Medulla oblongata (tissue), 1 donor: ENCODE measurements at regions not wholly inside any gene's neighbourhood (a gene's known extent, or its start where the extent isn't known, plus 50 kb on each side); places are given as distances from the start of the nearest gene placed in this dataset.
"Not testable (repeated sequence)": the region's sequence is repeated elsewhere in the genome, so short reads cannot be mapped to it uniquely, and the experiment has no call there.

Experiments
- DNase-seq: peaks from one replicate; pipeline ENCODE4 v3.0.0-alpha.2; 2015; ENCODE audit errors: extremely low spot score

DNA sequence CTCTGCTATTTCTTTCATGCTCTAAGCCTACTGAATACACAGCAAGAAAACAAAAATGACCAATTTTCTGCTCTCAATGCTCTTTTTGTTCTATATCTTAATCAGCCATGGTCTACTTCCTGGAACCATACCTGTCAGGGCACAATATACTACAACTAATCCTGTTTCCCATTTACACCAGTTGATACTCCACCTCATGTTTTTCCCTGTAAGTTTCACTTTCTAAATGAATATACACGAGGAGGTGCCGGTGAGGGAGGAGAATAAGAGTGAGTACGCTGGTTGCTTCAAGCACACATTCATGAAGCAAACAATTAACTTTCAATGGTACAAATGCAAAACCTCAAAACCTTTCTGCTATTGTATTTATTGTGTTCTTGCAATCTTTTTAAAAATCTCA, 443.1 kb upstream of the ID4 start:
- no peak for DNase-seq

DNA sequence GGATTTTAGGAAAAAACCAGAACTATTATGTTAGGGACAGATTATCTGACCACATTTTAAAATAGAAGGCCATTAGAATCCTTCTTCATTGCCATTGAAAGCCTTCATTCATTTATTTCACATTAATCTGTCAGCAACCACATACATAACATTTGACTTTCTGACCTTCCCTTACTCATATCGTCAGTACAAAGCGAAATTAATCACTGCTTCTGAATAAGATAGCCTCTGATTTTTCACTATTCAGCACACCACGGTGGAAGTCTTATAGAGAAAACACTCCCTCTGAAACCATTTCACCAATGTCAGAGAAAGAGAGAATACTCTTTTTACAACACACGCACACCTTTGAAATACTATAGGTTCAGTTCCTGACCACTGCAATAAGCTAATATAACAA, 442.5 kb upstream of the ID4 start:
- DNase-seq: no peak

GRCh38 chr6:19395316-19395715, 441.9 kb upstream of the ID4 start:
- no peak for DNase-seq

DNA sequence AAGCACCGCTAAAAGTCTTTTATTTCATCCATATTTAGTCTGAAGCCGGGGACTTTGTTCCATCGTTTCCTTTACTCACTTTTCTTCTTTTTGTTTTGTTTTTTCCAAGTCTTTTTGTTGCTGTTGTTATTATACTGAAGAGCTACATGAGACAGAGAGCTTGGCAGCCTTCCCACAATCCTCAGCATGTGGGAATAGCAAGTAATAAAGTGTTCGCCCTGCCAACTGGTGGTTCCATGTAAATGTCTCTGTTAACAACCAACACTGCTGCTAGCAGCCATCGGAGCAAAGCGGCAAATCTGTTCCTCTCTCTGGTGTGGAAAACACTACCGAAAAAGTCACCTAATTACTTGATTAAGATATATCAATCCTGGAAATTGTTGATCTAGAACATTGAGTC, 437.8 kb upstream of the ID4 start:
- DNase-seq: peak; percentile 41

DNA sequence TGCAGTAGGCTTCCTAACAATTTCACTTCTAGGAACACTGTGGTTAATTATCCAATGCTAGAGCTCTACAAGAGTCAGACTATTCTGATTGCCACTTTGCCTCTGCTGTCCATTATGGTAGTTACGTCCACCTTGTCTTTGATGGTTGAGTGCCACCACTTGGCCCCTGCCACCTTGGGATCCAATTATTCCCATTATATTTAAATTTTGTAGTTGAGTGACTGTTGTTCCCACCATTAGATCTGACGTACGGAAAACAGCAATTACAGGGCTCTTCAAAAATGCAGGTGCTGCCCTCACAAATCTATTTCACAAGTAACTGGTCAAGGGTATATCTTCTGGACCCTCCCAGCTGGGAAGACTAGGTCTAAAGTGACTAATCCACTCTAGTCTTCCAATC, 432.3 kb upstream of the ID4 start:
- DNase-seq: not testable (repeated sequence)

DNA sequence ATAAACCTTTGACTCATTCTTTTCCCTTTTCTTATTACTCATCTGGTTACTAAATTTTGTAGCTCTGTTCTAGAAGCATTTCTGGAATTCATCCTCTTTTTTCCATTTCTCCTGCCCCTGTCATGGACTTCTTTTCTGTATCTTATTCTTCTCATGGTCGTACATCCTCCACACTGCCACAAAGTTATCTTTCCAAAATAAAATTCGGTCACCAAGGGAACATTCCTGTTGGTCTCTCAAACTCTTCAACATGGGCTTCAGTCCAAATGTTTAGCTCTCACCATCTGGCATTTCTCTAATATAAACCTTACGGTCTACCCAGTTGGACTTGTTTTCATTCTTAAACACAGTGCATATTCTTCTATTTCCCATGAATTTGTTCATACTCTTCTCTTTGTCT, 428.8 kb upstream of the ID4 start:
- DNase-seq: no peak

GRCh38 chr6:19410481-19410880, 426.7 kb upstream of the ID4 start:
- no peak for DNase-seq

- DNase-seq: no peak
These were observed 423.8 kb upstream of the ID4 start for GRCh38 chr6:19413323-19413722.

DNA sequence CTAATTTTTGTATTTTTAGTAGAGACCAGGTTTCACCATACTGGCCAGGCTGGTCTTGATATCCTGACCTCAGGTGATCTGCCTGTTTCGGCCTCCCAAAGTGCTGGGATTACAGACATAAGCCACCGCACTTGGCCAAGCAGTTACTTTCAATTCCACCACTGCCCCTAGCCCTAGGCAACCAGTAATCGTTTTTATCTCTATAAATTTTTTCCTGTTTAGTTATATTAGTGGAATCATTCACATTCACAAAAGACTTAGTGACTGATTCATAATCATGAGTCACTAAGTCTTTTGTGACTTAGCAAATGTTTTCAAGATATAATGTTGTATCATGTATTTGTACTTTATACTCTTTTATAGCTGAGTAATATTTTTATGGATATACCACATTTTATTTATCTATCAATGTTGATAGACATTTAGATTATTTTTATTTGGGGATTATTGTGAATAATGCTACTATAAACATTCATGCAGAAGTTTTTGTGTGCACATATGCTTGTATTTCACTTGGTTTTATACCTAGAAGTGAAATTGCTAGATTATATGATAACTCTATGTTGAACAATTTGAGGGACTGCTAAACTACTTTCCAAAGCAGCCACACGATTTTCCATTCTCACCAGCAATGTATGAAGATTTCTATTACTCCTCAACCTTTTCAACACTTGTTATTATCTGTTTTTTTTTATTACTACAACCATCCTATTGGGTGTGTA, 421.4 kb upstream of the ID4 start:
- no peak for DNase-seq

DNA sequence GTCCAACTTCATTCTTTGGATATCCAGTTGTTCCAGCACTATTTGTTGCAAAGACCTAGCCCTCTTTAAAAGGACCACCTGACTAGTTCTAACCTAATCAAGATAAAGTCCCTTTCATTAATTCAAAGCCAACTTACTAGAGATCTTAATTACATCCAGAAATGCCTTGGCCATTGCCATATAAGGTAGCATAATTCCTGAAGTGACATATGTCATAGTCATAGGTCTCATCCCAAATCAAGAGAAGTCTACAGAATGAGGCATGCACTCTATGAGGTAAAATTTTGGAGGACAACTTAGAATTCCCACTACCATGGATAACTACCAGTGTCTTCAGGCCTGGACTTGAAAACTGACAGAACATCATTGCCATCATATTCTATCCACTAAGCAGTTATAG, 420.4 kb upstream of the ID4 start:
- no peak for DNase-seq

DNA sequence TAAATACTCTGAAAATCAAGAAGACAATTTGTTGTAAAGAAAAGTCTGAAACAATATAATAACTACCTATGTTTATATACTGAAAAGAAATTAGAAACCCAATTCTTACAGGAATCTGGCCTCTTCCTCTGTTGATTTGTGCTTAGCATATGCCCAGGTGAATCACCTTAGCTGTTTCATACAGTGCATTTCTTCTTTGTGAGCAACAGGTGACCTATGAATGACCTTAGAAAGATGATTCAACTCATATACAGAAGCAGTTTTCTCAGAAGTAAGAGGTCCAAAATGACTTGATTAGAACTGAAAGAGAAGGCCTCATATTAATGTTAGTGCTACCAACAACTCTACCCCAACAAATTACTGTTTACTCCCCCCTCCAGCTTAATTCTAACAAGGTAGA, 419.5 kb upstream of the ID4 start:
- DNase-seq: no peak

DNA sequence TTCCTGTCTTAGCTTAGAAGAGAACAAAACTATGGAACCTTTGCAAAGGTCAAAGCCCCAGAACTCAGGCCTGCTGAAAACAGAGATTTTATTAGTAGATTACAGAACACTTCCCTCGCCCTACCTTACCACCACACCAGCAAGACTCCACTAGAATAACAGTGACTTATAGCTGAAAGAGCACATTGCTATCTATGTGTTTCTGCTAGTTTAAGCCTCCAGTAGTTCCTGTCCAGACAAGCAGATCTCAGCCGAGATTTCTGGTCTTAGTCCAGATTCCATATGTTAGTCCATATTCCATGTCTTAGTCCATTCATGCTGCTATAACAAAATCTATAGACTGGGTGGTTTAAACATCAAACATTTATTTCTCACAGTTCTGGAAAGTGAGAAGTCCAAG, 412.3 kb upstream of the ID4 start:
- DNase-seq: no peak

DNA sequence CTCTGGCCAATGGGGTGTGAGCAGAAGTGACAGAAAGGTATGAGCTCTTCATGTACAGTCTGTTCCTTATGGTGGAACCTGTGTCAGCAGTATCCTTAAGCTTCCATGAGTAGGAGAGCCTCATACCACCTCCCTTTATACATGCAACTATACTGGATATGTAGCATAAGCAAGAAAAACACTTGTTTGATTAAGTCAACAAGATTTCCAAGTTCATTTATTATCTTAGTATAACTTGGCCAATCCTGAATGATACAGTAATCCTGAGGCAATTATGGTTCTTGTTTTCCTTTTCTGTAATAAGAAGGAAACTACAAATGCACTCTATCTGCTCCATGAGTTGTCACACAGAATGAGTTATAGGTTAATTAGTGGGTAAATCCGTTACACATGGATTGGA, 409.6 kb upstream of the ID4 start:
- DNase-seq: no peak

DNA sequence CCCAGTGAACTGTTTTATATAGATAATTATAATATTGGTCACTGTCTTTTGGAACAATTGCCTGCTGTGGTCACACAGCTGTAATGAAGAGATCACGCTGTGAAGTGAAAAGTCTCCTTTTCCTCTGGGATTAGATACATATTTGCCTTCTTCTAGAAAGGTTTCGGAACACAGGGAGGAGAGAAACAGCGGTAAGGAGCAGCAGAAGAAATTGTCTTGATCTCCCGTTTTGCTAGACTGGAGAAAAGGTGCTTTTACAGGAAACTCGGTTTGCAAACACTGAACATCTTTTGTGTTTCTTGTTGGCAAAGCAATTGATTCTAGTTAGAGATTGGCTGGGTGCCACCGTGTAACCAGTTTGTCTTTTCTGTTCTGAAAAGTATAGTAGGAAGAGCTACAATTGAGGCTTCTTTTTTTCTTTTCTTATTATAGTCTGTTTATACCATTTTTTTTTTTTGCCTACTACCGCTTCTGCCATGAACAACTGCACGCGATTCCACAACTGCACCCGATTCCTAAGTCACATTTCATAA, 404.1 kb upstream of the ID4 start:
- DNase-seq: peak; percentile 35

- DNase-seq: no peak
These were observed 403.1 kb upstream of the ID4 start for GRCh38 chr6:19434065-19434464.

- no peak for DNase-seq
These were observed 401.4 kb upstream of the ID4 start for GRCh38 chr6:19435755-19436154.

DNA sequence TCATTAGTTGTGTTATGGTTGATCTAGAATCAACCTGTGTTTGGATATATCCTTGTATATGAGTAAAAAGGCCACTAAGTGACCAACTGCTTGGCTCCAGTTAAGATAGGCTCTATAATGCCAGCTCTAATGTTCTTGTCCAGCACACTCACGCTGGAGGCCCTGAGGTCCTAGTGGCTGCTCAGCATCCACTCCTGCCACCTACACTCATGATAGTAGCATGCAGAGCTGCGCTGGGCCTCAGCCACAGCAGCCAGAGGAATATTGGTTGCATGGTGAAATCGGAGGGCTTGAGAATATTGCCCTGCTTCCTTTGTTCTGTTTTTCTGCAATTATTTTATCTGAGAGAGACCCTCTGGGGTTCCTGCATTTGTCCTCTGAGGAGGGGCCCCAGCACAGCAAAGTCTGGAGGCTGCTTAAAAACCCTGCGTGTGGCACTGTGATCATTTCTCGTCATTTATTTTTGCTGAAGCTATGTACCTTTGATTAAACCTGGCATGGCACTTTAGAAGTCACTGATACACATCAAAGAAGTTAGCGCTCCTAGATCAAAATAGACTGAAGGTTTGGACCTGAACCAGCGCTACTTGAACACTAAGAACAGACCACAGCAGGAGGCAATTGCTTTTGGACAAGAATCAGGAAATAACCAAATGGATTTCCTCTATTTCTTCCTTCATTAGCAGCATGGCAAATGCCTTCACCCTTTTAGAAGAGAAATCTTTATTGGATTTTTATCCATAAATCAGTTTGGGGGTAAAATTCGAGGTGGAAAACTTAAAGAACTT, 398.4 kb upstream of the ID4 start:
- DNase-seq: no peak

GRCh38 chr6:19440531-19440930, 396.6 kb upstream of the ID4 start:
- no peak for DNase-seq

- DNase-seq: no peak
These were observed 393.8 kb upstream of the ID4 start for GRCh38 chr6:19443411-19443810.

DNA sequence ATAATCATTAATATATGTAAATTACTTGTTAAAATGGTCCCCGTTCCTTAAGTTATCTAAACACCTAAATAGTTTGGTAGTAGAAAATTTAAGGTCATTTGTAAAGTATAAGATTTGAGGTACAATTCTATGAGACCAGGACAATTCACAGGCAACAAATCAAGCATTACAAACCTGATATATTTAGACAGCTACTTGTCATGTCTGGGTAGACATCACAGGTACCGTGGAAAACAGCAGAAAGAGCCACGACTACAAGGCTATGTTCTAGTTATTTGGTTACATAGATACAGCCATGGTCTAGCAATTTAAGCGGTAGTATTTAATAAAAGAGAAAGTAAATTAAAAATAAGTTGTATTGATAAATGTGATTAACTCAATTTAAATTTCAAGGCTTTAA, 393.1 kb upstream of the ID4 start:
- DNase-seq: no peak

- no peak for DNase-seq
These were observed 392.7 kb upstream of the ID4 start for GRCh38 chr6:19444481-19444880.

GRCh38 chr6:19446570-19446969, 390.6 kb upstream of the ID4 start:
- no peak for DNase-seq

DNA sequence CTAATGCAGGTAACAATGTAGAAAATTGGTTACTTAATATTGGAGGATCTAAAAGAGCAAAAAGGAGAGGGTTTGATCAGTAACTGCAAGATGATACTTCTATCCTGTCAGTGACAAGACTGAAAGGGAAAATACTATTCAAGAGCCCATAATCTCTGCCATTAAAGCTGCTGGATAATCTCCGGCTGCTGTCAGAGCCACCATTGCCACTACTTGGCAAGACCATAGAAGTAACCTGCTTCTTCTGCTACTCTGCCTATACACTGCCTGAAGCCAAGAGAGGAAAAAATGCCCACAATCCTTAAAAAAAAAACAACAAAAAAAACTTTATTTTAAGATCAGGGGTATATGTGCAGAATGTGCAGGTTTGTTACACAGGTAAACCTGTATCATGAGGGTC, 386.5 kb upstream of the ID4 start:
- no peak for DNase-seq
